Tibial artery (tissue), 4 donors: ENCODE measurements at regions not wholly inside any gene's neighbourhood (a gene's known extent, or its start where the extent isn't known, plus 50 kb on each side); places are given as distances from the start of the nearest gene placed in this dataset.

Experiments
- DNase-seq, 2 donors: peaks; one replicate each; pipeline ENCODE4 v3.0.0-alpha.2; 2019
- H3K27ac ChIP-seq, 2 donors: fragments of 200-600 bp; sonication (generic) in 1 of 2; 1 replicate in 1 of 2; 2 replicates in 1 of 2; pipeline ENCODE4 v1.5.1; 2018 to 2019; ENCODE audit warnings: mild to moderate bottlenecking in 1 of 2
- H3K27me3 ChIP-seq, 2 donors: fragments of 200-600 bp; sonication (generic) in 1 of 2; one replicate each; pipeline versions ENCODE4 v1.5.1 to v1.6.0; 2016 to 2019
- H3K36me3 ChIP-seq, 3 donors: fragments of 200-600 bp; sonication (generic) in 2 of 3; one replicate each; pipeline ENCODE4 v1.5.1; 2016 to 2019; ENCODE audit warnings: mild to moderate bottlenecking in 2 of 3
- H3K4me1 ChIP-seq, 4 donors: fragments of 200-600 bp; sonication (generic) in 2 of 4; 1 replicate in 3 of 4; 2 replicates in 1 of 4; pipeline ENCODE4 v1.5.1; 2016 to 2019
- H3K4me3 ChIP-seq, 2 donors: fragments of 200-600 bp; sonication (generic) in 1 of 2; 1 replicate in 1 of 2; 2 replicates in 1 of 2; pipeline ENCODE4 v1.5.1; 2018 to 2019; ENCODE audit warnings: mild to moderate bottlenecking in 2 of 2
- H3K9me3 ChIP-seq, 3 donors: fragments of 200-600 bp; sonication (generic) in 1 of 3; one replicate each; pipeline ENCODE4 v1.5.1; 2016 to 2019
- CTCF ChIP-seq, 2 experiments: fragments of 200-600 bp in 1 of 2; fragments of 450-650 bp in 1 of 2; IDR thresholded peaks; one replicate each; pipeline ENCODE4 v1.5.1; 2017 to 2019; ENCODE audit warnings: antibody characterized with exemption in 2 of 2, mild to moderate bottlenecking in 1 of 2, moderate library complexity in 1 of 2
- intact Hi-C: fragments of 100-400 bp; cut with DNase I; formaldehyde crosslinking; loops from one replicate; pipeline ENCODE4 v1.15.0; 2023; ENCODE audit warnings: low total_unique reads

DNA sequence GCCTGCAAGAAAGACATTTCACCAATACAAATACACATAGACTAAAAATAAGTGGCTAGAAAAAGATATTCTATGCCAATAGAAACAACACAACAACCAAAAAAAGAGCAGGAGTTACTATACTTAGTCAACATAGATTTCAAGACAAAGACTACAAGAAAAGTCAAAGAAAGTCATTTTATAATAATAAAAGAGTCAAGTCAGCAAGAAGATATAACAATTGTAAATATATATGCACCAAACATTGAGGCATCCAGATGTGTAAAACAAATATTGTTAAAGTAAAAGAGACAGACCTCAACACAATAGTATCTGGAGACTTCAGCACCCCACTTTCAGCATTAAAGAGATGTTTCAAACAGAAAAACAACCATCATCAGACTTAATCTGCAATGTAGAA lies 104.6 kb downstream of the AMY1C start:
- Histone ChIP-seq H3K27me3 (no peaks in the 10 kb centered on the region), H3K4me1 (no peaks in the 10 kb centered on the region), H3K4me3 (no peak overlapping the region), H3K27ac (no peak overlapping the region), H3K9me3 (no peaks in the 10 kb centered on the region), H3K36me3 (no peaks in the 10 kb centered on the region)
- no peak for DNase-seq
- intact Hi-C loops: no loop called here
- no peak for TF ChIP-seq CTCF (IDR thresholded peaks at IDR 0.05)

DNA sequence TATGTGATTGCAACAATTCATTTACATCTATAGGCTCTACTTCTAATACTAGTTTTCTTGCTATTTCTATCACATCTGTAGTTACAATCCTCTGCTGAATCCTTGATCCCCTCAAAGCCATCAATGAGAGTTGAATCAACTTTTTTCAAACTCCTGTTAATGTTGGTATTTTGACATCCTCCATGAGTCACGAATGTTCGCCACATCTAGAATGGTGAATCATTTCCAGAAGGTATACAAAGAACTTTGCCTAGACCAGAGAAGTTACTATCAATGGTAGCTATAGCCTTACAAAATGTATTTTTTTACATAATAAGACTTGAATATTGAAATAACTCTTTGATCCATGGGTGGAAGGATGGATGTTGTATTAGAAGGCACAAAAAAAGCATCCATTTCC lies 110.0 kb downstream of the AMY1C start:
- H3K4me1 ChIP-seq: no peaks in the 10 kb centered on the region
- DNase-seq: no peak
- H3K27ac ChIP-seq: no peak overlapping the region
- no peaks in the 10 kb centered on the region for H3K9me3 ChIP-seq
- no peaks in the 10 kb centered on the region for H3K27me3 ChIP-seq
- intact Hi-C loops: no loop called here
- H3K36me3 ChIP-seq: no peaks in the 10 kb centered on the region
- H3K4me3 ChIP-seq: no peak overlapping the region
- no peak for TF ChIP-seq CTCF (IDR thresholded peaks at IDR 0.05)

- Histone ChIP-seq H3K4me1 (no peaks in the 10 kb centered on the region), H3K4me3 (no peak overlapping the region), H3K9me3 (no peaks in the 10 kb centered on the region), H3K36me3 (no peaks in the 10 kb centered on the region), H3K27me3 (no peaks in the 10 kb centered on the region), H3K27ac (no peak overlapping the region)
- intact Hi-C loops: no loop called here
- TF ChIP-seq CTCF (IDR thresholded peaks at IDR 0.05): no peak
- no peak for DNase-seq
These were observed 149.1 kb downstream of the AMY1C start for GRCh38 chr1:103898576-103899345.

GRCh38 chr1:103900005-103900404 lies 150.3 kb downstream of the AMY1C start:
- intact Hi-C loops: no loop called here
- Histone ChIP-seq H3K27ac (no peak overlapping the region), H3K36me3 (no peaks in the 10 kb centered on the region), H3K4me1 (no peaks in the 10 kb centered on the region), H3K4me3 (no peak overlapping the region), H3K9me3 (no peaks in the 10 kb centered on the region), H3K27me3 (no peaks in the 10 kb centered on the region)
- no peak for TF ChIP-seq CTCF (IDR thresholded peaks at IDR 0.05)
- no peak for DNase-seq

GRCh38 chr1:103901072-103901471 lies 151.4 kb downstream of the AMY1C start:
- Histone ChIP-seq H3K4me3 (no peak overlapping the region), H3K27ac (no peak overlapping the region), H3K27me3 (no peaks in the 10 kb centered on the region), H3K9me3 (no peaks in the 10 kb centered on the region), H3K36me3 (no peaks in the 10 kb centered on the region), H3K4me1 (no peaks in the 10 kb centered on the region)
- no peak for DNase-seq
- intact Hi-C loops: no loop called here
- TF ChIP-seq CTCF (IDR thresholded peaks at IDR 0.05): no peak

DNA sequence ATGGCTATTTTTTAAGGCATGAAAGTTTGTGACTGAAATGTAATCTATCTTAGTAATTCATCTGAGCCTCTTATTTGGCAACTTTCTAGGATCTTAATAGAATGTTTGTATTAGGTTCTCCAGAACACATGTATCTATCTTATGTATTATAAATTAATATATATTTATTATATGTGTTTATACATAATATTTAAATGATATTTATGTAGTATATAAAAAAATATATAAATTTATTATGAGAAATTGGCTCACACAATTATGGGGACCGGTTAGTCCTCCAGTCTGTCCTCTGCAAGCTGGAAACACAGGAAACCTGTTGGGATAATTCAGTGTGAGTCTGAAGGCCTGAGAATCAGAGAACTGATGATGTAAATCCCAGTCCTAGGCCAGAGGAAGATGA lies 155.7 kb downstream of the AMY1C start:
- Histone ChIP-seq H3K27me3 (no peaks in the 10 kb centered on the region), H3K36me3 (no peaks in the 10 kb centered on the region), H3K9me3 (no peaks in the 10 kb centered on the region), H3K27ac (no peak overlapping the region), H3K4me1 (no peaks in the 10 kb centered on the region), H3K4me3 (no peak overlapping the region)
- intact Hi-C loops: no loop called here
- DNase-seq: no peak
- no peak for TF ChIP-seq CTCF (IDR thresholded peaks at IDR 0.05)
